K562 (cell line): ENCODE measurements at regions not wholly inside any gene's neighbourhood (a gene's known extent, or its start where the extent isn't known, plus 50 kb on each side); places are given as distances from the start of the nearest gene placed in this dataset.

Experiments used
- ATAC-seq: fragments of 200-7000 bp; cut with Tn5 transposase; 3 replicates; pipeline ENCODE4 v1.9.1; 2020; ENCODE audit warnings: moderate library complexity
- BruUV-seq: library from RNA; stranded (reverse); fragments of 400-500 nt; replicated peaks from 2 replicates; lab custom pipeline; 2021; lab: Mats Ljungman, UMichigan
- CTCF ChIA-PET: fragments of 300-600 bp; formaldehyde crosslinking; extraction: SDS; loops from one replicate; lab custom pipeline; 2021; ENCODE audit warnings: low intra/inter-chr PET ratio; lab: Yijun Ruan, JAX
- POLR2A ChIA-PET: fragments of 300-600, 350-650 bp; sonication (Branson Sonifier 250); formaldehyde crosslinking; extraction: SDS; loops from one replicate; lab custom pipeline; 2021; ENCODE audit warnings: antibody characterized with exemption, inconsistent platforms; lab: Yijun Ruan, JAX
- DNase-seq, 4 experiments: peaks; one replicate each; pipeline versions ENCODE4 v3.0.0 to v3.0.0-alpha.2; 2011 to 2018; ENCODE audit warnings: low spot score in 3 of 4, mixed read lengths in 3 of 4; ENCODE audit errors: extremely low read depth in 1 of 4
- FAIRE-seq: peaks from 2 replicates; lab custom pipeline; 2011; peaks lifted over from hg19 to GRCh38; lab: Jason Lieb, UNC
- H2AFZ ChIP-seq: 2 replicates; pipeline ENCODE4 v1.6.0; 2011; ENCODE audit warnings: low read depth, low read length, control low read depth, inconsistent platforms
- H3K27ac ChIP-seq: fragments of 200-600 bp; 3 replicates; pipeline ENCODE4 v1.8.0; 2011; ENCODE audit warnings: low read depth, mild to moderate bottlenecking, control low read depth, inconsistent platforms, low read length, moderate library complexity, mixed read lengths; ENCODE audit errors: extremely low read depth
- H3K27me3 ChIP-seq, 2 experiments: fragments of 300-600 bp in 1 of 2; 2 replicates in 1 of 2; 3 replicates in 1 of 2; pipeline versions ENCODE4 v1.6.0 to v1.8.0; 2011; ENCODE audit warnings: inconsistent platforms in 2 of 2, low read length in 2 of 2, mild to moderate bottlenecking in 1 of 2, mixed read lengths in 1 of 2, moderate library complexity in 1 of 2; ENCODE audit not compliant: control insufficient read depth in 2 of 2, insufficient read depth in 2 of 2
- H3K36me3 ChIP-seq: fragments of 300-600 bp; 3 replicates; pipeline ENCODE4 v1.8.0; 2011; ENCODE audit warnings: mild to moderate bottlenecking, low read length, inconsistent platforms; ENCODE audit not compliant: control insufficient read depth, insufficient read depth
- H3K4me1 ChIP-seq, 2 experiments: fragments of 200-600 bp in 1 of 2; replicated peaks in 1 of 2; 2 replicates in 1 of 2; 3 replicates in 1 of 2; pipeline versions ENCODE4 v1.5.1 to v1.8.0; 2011; ENCODE audit warnings: inconsistent platforms in 2 of 2, low read length in 2 of 2, mild to moderate bottlenecking in 1 of 2, mixed read lengths in 1 of 2, moderate library complexity in 1 of 2; ENCODE audit not compliant: control insufficient read depth in 2 of 2, insufficient read depth in 2 of 2
- H3K4me2 ChIP-seq: 2 replicates; pipeline ENCODE4 v1.6.1; 2011; ENCODE audit warnings: low read length, control low read depth, inconsistent platforms, mixed read lengths; ENCODE audit not compliant: insufficient read depth
- H3K4me3 ChIP-seq: fragments of 200-600 bp; sonication (generic), shearing (Covaris generic); 2 replicates; pipeline ENCODE4 v1.5.1; 2016; ENCODE audit warnings: control low read depth, inconsistent platforms
- H3K79me2 ChIP-seq: fragments of 200-600 bp; 3 replicates; pipeline ENCODE4 v1.8.0; 2011; ENCODE audit warnings: low read length, inconsistent platforms; ENCODE audit not compliant: control insufficient read depth, insufficient read depth
- H3K9ac ChIP-seq, 2 experiments: 2 replicates each; pipeline versions ENCODE4 v1.6.0 to v1.6.1; 2011; ENCODE audit warnings: low read depth in 2 of 2, low read length in 2 of 2, control low read depth in 1 of 2, inconsistent platforms in 1 of 2, mild to moderate bottlenecking in 1 of 2, mixed read lengths in 1 of 2; ENCODE audit not compliant: insufficient read depth in 1 of 2
- H3K9me1 ChIP-seq: one replicate; pipeline ENCODE4 v1.6.0; 2011; ENCODE audit warnings: inconsistent platforms, mild to moderate bottlenecking, low read length, moderate library complexity; ENCODE audit not compliant: control insufficient read depth, insufficient read depth
- H3K9me3 ChIP-seq: replicated peaks from 2 replicates; pipeline ENCODE4 v1.5.1; 2011; ENCODE audit warnings: low read depth, low read length, inconsistent platforms; ENCODE audit not compliant: control insufficient read depth, insufficient read depth
- H4K20me1 ChIP-seq: replicated peaks from 2 replicates; pipeline ENCODE4 v1.6.1; 2011; ENCODE audit warnings: low read length, inconsistent platforms, mixed read lengths; ENCODE audit not compliant: control insufficient read depth, insufficient read depth
- BCOR ChIP-seq: fragments of 450-650 bp; IDR thresholded peaks from 2 replicates; pipeline ENCODE4 v1.6.1; 2016
- GABPB2 ChIP-seq: fragments of 250-450 bp; sonication (Bioruptor Pico); conservative IDR thresholded peaks from 2 replicates; pipeline ENCODE4 v1.5.1; 2021; ENCODE audit warnings: mild to moderate bottlenecking
- KAT7 ChIP-seq: sonication (generic); formaldehyde crosslinking; IDR thresholded peaks from 2 replicates; pipeline ENCODE4 v1.8.0; 2022; ENCODE audit warnings: missing genetic modification reagents, mild to moderate bottlenecking, borderline replicate concordance
- NFXL1 ChIP-seq: fragments of 450-650 bp; formaldehyde crosslinking; IDR thresholded peaks from 2 replicates; pipeline ENCODE4 v1.4.0; 2021; ENCODE audit warnings: mild to moderate bottlenecking
- POLR2A ChIP-seq: fragments of 450-650 bp; conservative IDR thresholded peaks from 2 replicates; pipeline ENCODE4 v1.6.1; 2016
- RBM25 ChIP-seq: fragments of 200-400 bp; formaldehyde crosslinking; IDR thresholded peaks from 2 replicates; pipeline ENCODE4 v1.6.1; 2018; ENCODE audit warnings: low read length, low read depth, moderate library complexity; ENCODE audit not compliant: severe bottlenecking
- SMC3 ChIP-seq: conservative IDR thresholded peaks from 2 replicates; pipeline ENCODE4 v1.6.1; 2011; ENCODE audit warnings: low read depth, low read length, improper control_type of control experiment; ENCODE audit not compliant: insufficient read depth
- USF1 ChIP-seq: sonication (generic); formaldehyde crosslinking; IDR thresholded peaks from 2 replicates; pipeline ENCODE4 v1.9.0; 2022; ENCODE audit warnings: mild to moderate bottlenecking, missing genetic modification reagents
- ZC3H4 ChIP-seq: sonication (generic); formaldehyde crosslinking; IDR thresholded peaks from 2 replicates; pipeline ENCODE4 v1.9.0; 2021; ENCODE audit warnings: missing genetic modification reagents, borderline replicate concordance
- ZNF121 ChIP-seq: sonication (generic); formaldehyde crosslinking; conservative IDR thresholded peaks from 2 replicates; pipeline ENCODE4 v1.8.0; 2022; ENCODE audit warnings: missing genetic modification reagents
- ZNF146 ChIP-seq: IDR thresholded peaks from one replicate; pipeline ENCODE4 v1.6.1; 2018; ENCODE audit warnings: missing compliant biosample characterization; ENCODE audit not compliant: unreplicated experiment
- ZNF23 ChIP-seq: fragments of 250-450 bp; sonication (Bioruptor Pico); IDR thresholded peaks from 2 replicates; pipeline ENCODE4 v1.4.0; 2020; ENCODE audit warnings: mild to moderate bottlenecking
- ZNF232 ChIP-seq: sonication (generic); formaldehyde crosslinking; IDR thresholded peaks from 2 replicates; pipeline ENCODE4 v1.8.0; 2022; ENCODE audit warnings: mild to moderate bottlenecking, missing genetic modification reagents
- WGBS: fragments of 100-300 bp; shearing (Covaris generic); methylation state at CpG from one replicate; pipeline ENCODE4 v1.1.6; 2016; ENCODE audit warnings: low coverage, mixed read lengths; ENCODE audit not compliant: insufficient coverage; ENCODE audit errors: missing lambda C conversion rate; 5-methylcytosine and 5-hydroxymethylcytosine counted together
- in situ Hi-C: fragments of 300-500 bp; cut with MboI; formaldehyde crosslinking; loops from 4 replicates; pipeline ENCODE4 v1.15.0; 2018; ENCODE audit warnings: inconsistent platforms, mixed read lengths
- intact Hi-C: fragments of 100-400 bp; cut with micrococcal nuclease; formaldehyde crosslinking; loops from 2 replicates; pipeline ENCODE4 v1.14.2; 2022
- TF ChIP-seq, protein P1 (sequence below): fragments of 450-650 bp; formaldehyde crosslinking; IDR thresholded peaks from 2 replicates; pipeline ENCODE4 v1.4.0; 2022; ENCODE audit warnings: mild to moderate bottlenecking, moderate library complexity

DNA sequence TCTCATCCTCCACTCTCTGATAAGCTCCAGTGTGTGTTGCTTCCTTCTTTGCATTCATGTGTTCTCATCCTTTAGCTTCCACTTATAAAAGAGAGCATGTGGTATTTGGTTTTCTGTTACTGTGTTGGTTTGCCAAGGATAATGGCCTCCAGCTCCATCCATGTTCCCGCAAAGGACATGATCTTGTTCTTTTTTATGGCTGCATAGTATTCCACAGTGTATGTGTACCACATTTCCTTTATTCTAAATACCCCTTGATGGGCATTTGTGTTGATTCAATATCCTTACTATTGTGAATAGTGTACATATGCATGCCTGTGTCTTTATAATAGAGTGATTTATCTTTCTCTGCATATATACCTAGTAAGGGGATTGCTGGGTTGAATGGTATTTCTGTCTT lies 155.1 kb downstream of the DCK start:
- intact Hi-C loops: no loop called here
- Histone ChIP-seq H3K27ac (no peak overlapping the region), H4K20me1 (no peaks in the 10 kb centered on the region), H3K4me1 (no peaks in the 10 kb centered on the region), H3K27me3 (no peaks in the 10 kb centered on the region), H3K9me1 (no peaks in the 10 kb centered on the region), H3K36me3 (no peaks in the 10 kb centered on the region), H3K9ac (no peak overlapping the region), H2AFZ (no peak overlapping the region), H3K79me2 (no peaks in the 10 kb centered on the region), H3K9me3 (no peaks in the 10 kb centered on the region), H3K4me2 (no peak overlapping the region), H3K4me3 (no peak overlapping the region)
- in situ Hi-C loops: no loop called here
- TF ChIP-seq SMC3 (no peak), ZNF146 (CRISPR knock-in tag) (peak; percentile 80), RBM25 (peak; percentile 62)
- FAIRE-seq (no peak), DNase-seq (no peak), ATAC-seq (no peak)
- BruUV-seq: no TSS peak
- CTCF ChIA-PET: no interaction called here
- POLR2A ChIA-PET: no interaction called here
- WGBS: 0% methylated on average over 1 of the region's 1 CpG

GRCh38 chr4:71151054-71151453 lies 157.6 kb downstream of the DCK start:
- intact Hi-C loops: no loop called here
- no TSS peak for BruUV-seq
- Histone ChIP-seq H3K4me3 (no peak overlapping the region), H3K27me3 (no peaks in the 10 kb centered on the region), H3K79me2 (no peaks in the 10 kb centered on the region), H2AFZ (no peak overlapping the region), H3K9me3 (no peaks in the 10 kb centered on the region), H3K4me2 (no peak overlapping the region), H3K27ac (no peak overlapping the region), H3K4me1 (no peaks in the 10 kb centered on the region), H3K9ac (no peak overlapping the region), H4K20me1 (no peaks in the 10 kb centered on the region), H3K9me1 (no peaks in the 10 kb centered on the region), H3K36me3 (no peaks in the 10 kb centered on the region)
- no peak for DNase-seq
- WGBS: 11% methylated on average over 2 of the region's 2 CpGs
- ATAC-seq: no peak
- TF ChIP-seq, protein P1, sequence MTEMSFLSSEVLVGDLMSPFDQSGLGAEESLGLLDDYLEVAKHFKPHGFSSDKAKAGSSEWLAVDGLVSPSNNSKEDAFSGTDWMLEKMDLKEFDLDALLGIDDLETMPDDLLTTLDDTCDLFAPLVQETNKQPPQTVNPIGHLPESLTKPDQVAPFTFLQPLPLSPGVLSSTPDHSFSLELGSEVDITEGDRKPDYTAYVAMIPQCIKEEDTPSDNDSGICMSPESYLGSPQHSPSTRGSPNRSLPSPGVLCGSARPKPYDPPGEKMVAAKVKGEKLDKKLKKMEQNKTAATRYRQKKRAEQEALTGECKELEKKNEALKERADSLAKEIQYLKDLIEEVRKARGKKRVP: no peak
- TF ChIP-seq POLR2A (no peak), ZNF121 (CRISPR knock-in tag) (no peak), USF1 (CRISPR knock-in tag) (no peak), ZNF23 (CRISPR knock-in tag) (no peak), ZC3H4 (CRISPR knock-in tag) (no peak), BCOR (no peak), NFXL1 (no peak), ZNF232 (CRISPR knock-in tag) (no peak), GABPB2 (no peak), KAT7 (no peak)
- ChIA-PET CTCF (no interaction called here), POLR2A (no interaction called here)
- no peak for FAIRE-seq
- in situ Hi-C loops: no loop called here
